ENCODE measurements at regions not wholly inside any gene's neighbourhood (a gene's known extent, or its start where the extent isn't known, plus 50 kb on each side); places are given as distances from the start of the nearest gene placed in this dataset.
"Not testable (repeated sequence)": the region's sequence is repeated elsewhere in the genome, so short reads cannot be mapped to it uniquely, and the experiment has no call there.

DNA sequence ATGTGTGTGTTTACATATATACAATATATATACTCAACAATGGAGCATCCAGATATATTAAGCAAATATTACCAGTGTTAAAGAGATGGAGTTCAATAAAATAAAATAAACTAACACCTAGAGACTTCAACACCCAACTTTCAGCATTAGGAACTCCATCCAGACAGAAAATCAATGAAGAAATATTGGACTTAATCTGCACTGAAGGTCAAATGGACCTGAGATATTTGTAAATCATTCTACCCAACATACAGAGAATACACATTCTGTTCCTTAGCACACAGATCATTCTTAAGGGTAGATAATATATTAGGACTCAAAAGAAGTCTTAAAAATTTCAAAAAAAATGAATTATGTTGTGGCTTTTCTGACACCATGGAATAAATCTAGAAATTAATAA, 832.3 kb upstream of the ADGRB3 start:
- Histone ChIP-seq H3K4me3 (ENCODE audit: low read depth, low read length) (no peak overlapping the region), H3K27ac (no peak overlapping the region)
- TF ChIP-seq, protein P1, sequence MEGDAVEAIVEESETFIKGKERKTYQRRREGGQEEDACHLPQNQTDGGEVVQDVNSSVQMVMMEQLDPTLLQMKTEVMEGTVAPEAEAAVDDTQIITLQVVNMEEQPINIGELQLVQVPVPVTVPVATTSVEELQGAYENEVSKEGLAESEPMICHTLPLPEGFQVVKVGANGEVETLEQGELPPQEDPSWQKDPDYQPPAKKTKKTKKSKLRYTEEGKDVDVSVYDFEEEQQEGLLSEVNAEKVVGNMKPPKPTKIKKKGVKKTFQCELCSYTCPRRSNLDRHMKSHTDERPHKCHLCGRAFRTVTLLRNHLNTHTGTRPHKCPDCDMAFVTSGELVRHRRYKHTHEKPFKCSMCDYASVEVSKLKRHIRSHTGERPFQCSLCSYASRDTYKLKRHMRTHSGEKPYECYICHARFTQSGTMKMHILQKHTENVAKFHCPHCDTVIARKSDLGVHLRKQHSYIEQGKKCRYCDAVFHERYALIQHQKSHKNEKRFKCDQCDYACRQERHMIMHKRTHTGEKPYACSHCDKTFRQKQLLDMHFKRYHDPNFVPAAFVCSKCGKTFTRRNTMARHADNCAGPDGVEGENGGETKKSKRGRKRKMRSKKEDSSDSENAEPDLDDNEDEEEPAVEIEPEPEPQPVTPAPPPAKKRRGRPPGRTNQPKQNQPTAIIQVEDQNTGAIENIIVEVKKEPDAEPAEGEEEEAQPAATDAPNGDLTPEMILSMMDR (IDR thresholded peaks at IDR 0.05) = no peak

DNA sequence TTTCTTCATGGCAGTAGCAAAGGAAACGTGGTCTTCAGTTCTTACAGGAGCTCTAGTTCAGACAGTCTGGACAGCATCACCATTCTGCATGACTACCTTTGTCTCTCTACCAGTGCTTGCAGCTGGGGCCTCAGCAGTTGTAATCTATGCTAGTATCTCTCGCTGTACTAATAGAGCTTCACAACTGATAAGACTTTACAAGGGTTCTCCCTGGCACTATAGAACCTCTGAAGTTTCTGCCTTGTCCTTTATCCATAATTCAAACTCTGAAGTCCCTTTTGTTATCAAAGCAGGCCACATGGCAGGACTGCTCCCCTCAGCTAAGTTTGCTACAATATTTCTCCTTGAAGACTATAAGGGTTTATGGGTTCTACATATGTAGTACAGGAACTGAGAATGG, 842.1 kb upstream of the ADGRB3 start:
- H3K36me3 ChIP-seq (ENCODE audit: control insufficient read depth, insufficient read depth, low read length) = no peaks in the 10 kb centered on the region
- H2AFZ ChIP-seq = no peak overlapping the region
- no peaks in the 10 kb centered on the region for H3K9me3 ChIP-seq (ENCODE audit: control insufficient read depth, low read length)
- no peak overlapping the region for H3K9ac ChIP-seq
- H3K4me1 ChIP-seq = no peaks in the 10 kb centered on the region
- H3K4me2 ChIP-seq (ENCODE audit: low read length) = no peak overlapping the region
- H3K4me3 ChIP-seq (ENCODE audit: low read depth, low read length) = no peak overlapping the region
- H3K27me3 ChIP-seq (ENCODE audit: control insufficient read depth, insufficient read depth, low read length) = no peaks in the 10 kb centered on the region
- TF ChIP-seq, protein P1 (IDR thresholded peaks at IDR 0.05) = no peak
- no peak overlapping the region for H3K27ac ChIP-seq
- H3K79me2 ChIP-seq = no peaks in the 10 kb centered on the region

More for the DNA sequence above, 832.3 kb upstream of the ADGRB3 start:
- no peaks in the 10 kb centered on the region for H3K27me3 ChIP-seq (ENCODE audit: control insufficient read depth, insufficient read depth, low read length)
- H3K9ac ChIP-seq = no peak overlapping the region
- H3K79me2 ChIP-seq = no peaks in the 10 kb centered on the region
- no peaks in the 10 kb centered on the region for H3K9me3 ChIP-seq (ENCODE audit: control insufficient read depth, low read length)
- H3K36me3 ChIP-seq (ENCODE audit: control insufficient read depth, insufficient read depth, low read length) = no peaks in the 10 kb centered on the region
- H3K4me1 ChIP-seq = no peaks in the 10 kb centered on the region
- H3K4me2 ChIP-seq (ENCODE audit: low read length) = no peak overlapping the region
- H2AFZ ChIP-seq = no peak overlapping the region

DNA sequence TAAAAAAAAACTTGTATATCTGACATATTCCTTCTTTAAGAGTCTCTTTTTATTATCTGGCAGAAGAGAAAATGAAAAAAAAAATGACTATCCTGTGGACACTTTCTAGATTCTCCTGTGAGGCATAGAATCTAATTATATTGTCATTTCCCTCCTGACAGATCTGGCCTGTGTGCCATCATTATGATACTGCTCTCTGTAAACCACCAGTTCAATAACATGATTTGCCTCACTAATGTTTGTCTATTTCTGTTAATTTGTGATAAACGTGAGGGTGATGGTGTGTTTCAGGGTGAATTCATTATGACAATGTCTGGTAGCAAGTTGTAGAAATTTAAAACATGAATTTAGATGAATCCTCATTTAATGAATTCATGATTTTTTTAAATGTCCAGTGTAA, 844.5 kb upstream of the ADGRB3 start:
- no peak overlapping the region for H3K9ac ChIP-seq
- H3K27me3 ChIP-seq (ENCODE audit: control insufficient read depth, insufficient read depth, low read length) = no peaks in the 10 kb centered on the region
- no peak overlapping the region for H3K4me3 ChIP-seq (ENCODE audit: low read depth, low read length)
- TF ChIP-seq, protein P1 (IDR thresholded peaks at IDR 0.05) = no peak
- H3K36me3 ChIP-seq (ENCODE audit: control insufficient read depth, insufficient read depth, low read length) = no peaks in the 10 kb centered on the region
- H3K4me1 ChIP-seq = no peaks in the 10 kb centered on the region
- no peaks in the 10 kb centered on the region for H3K79me2 ChIP-seq
- no peaks in the 10 kb centered on the region for H3K9me3 ChIP-seq (ENCODE audit: control insufficient read depth, low read length)
- no peak overlapping the region for H2AFZ ChIP-seq
- H3K27ac ChIP-seq = no peak overlapping the region
- no peak overlapping the region for H3K4me2 ChIP-seq (ENCODE audit: low read length)

DNA sequence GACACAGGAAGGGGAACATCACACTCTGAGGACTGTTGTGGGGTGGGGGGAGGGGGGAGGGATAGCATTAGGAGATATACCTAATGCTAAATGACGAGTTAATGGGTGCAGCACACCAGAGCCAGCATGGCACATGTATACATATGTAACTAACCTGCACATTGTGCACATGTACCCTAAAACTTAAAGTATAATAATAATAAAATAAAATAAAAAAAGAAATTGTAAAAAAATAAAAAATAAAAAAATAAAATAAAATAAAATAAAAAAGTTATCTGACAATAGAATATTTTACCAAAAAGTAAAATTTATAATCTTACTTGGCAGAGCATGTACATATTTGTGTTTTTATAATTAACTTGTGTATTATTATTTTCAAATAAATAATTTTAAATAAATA, 848.0 kb upstream of the ADGRB3 start:
- H3K4me3 ChIP-seq (ENCODE audit: low read depth, low read length); H2AFZ ChIP-seq: not testable (repeated sequence)

DNA sequence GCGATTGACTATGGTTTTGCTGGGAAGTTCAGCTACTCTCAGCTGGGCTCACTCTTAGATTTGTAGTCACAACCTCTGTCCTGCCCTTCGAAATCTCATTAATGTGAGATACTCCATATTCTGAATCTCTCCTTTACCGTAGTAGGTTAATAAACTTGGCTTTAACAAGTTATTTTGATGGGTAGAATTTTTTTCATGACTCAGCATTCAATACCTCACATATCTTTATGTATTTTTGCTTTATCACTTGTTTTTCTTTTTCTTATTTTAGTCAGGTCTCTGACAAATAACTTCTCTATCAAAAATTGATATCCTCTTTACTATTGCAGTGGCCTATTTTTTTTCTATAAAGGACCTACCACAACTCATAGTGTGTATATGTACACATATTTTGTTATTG, 855.2 kb upstream of the ADGRB3 start:
- Histone ChIP-seq H3K27ac (no peak overlapping the region), H3K4me1 (no peaks in the 10 kb centered on the region), H2AFZ (no peak overlapping the region), H3K79me2 (no peaks in the 10 kb centered on the region), H3K36me3 (ENCODE audit: control insufficient read depth, insufficient read depth, low read length) (no peaks in the 10 kb centered on the region), H3K9me3 (ENCODE audit: control insufficient read depth, low read length) (no peaks in the 10 kb centered on the region), H3K27me3 (ENCODE audit: control insufficient read depth, insufficient read depth, low read length) (no peaks in the 10 kb centered on the region), H3K9ac (no peak overlapping the region), H3K4me3 (ENCODE audit: low read depth, low read length) (no peak overlapping the region), H3K4me2 (ENCODE audit: low read length) (no peak overlapping the region)
- TF ChIP-seq, protein P1 (IDR thresholded peaks at IDR 0.05) = no peak

More for the DNA sequence above, 848.0 kb upstream of the ADGRB3 start:
- H3K4me2 ChIP-seq (ENCODE audit: low read length); H3K27ac ChIP-seq; H3K9me3 ChIP-seq (ENCODE audit: control insufficient read depth, low read length); H3K79me2 ChIP-seq; H3K36me3 ChIP-seq (ENCODE audit: control insufficient read depth, insufficient read depth, low read length); H3K9ac ChIP-seq; H3K27me3 ChIP-seq (ENCODE audit: control insufficient read depth, insufficient read depth, low read length); H3K4me1 ChIP-seq: not testable (repeated sequence)
